NCI-H69 (cell line): ENCODE measurements at regions not wholly inside any gene's neighbourhood (a gene's known extent, or its start where the extent isn't known, plus 50 kb on each side); places are given as distances from the start of the nearest gene placed in this dataset.

Source experiments
- DNase-seq: peaks from one replicate; lab custom pipeline; 2025; lab: John Stamatoyannopoulos, UW

- DNase-seq = no peak
These were observed 409.3 kb downstream of the GALR1 start for GRCh38 chr18:77658751-77659448.

GRCh38 chr18:77666613-77667012 is 417.0 kb downstream of the GALR1 start:
- DNase-seq = no peak

GRCh38 chr18:77668219-77668618 is 418.6 kb downstream of the GALR1 start:
- no peak for DNase-seq

- DNase-seq = no peak
These were observed 419.7 kb downstream of the GALR1 start for GRCh38 chr18:77669331-77669730.

GRCh38 chr18:77671456-77672167 is 422.0 kb downstream of the GALR1 start:
- peak; percentile 55 for DNase-seq

GRCh38 chr18:77676910-77677309 is 427.3 kb downstream of the GALR1 start:
- peak; percentile 23 for DNase-seq

GRCh38 chr18:77677536-77677935 is 427.9 kb downstream of the GALR1 start:
- no peak for DNase-seq

- DNase-seq = no peak
These were observed 430.2 kb downstream of the GALR1 start for GRCh38 chr18:77679869-77680268.

- no peak for DNase-seq
These were observed 450.4 kb downstream of the GALR1 start for GRCh38 chr18:77700051-77700450.

- DNase-seq = no peak
These were observed 452.3 kb downstream of the GALR1 start for GRCh38 chr18:77701977-77702376.

GRCh38 chr18:77702686-77703085 is 453.0 kb downstream of the GALR1 start:
- DNase-seq = peak; percentile 67

GRCh38 chr18:77705301-77705700 is 455.7 kb downstream of the GALR1 start:
- no peak for DNase-seq

- no peak for DNase-seq
These were observed 459.3 kb downstream of the GALR1 start for GRCh38 chr18:77708826-77709506.

- peak; percentile 33 for DNase-seq
These were observed 461.4 kb downstream of the GALR1 start for GRCh38 chr18:77711096-77711495.

- no peak for DNase-seq
These were observed 465.1 kb downstream of the GALR1 start for GRCh38 chr18:77714716-77715115.

GRCh38 chr18:77716282-77716681 is 466.6 kb downstream of the GALR1 start:
- no peak for DNase-seq

GRCh38 chr18:77733292-77733903 is 483.8 kb downstream of the GALR1 start:
- peak; percentile 65 for DNase-seq

- DNase-seq = no peak
These were observed 487.2 kb downstream of the GALR1 start for GRCh38 chr18:77736842-77737241.

GRCh38 chr18:77737405-77737804 is 487.8 kb downstream of the GALR1 start:
- DNase-seq = no peak

- peak; percentile 55 for DNase-seq
These were observed 499.4 kb downstream of the GALR1 start for GRCh38 chr18:77749089-77749488.

- DNase-seq = no peak
These were observed 500.4 kb downstream of the GALR1 start for GRCh38 chr18:77750006-77750405.

- peak; percentile 52 for DNase-seq
These were observed 504.9 kb downstream of the GALR1 start for GRCh38 chr18:77754475-77755044.
